Astrocyte (in vitro differentiated cells and primary cell): ENCODE measurements at regions not wholly inside any gene's neighbourhood (a gene's known extent, or its start where the extent isn't known, plus 50 kb on each side); places are given as distances from the start of the nearest gene placed in this dataset.

Experiments used
- CTCF ChIP-seq: IDR thresholded peaks from 2 replicates; pipeline ENCODE4 v1.5.1; 2011; ENCODE audit warnings: low read depth, mild to moderate bottlenecking, inconsistent platforms, low read length, moderate library complexity; ENCODE audit not compliant: insufficient read depth
- EZH2 ChIP-seq: IDR thresholded peaks from 2 replicates; pipeline ENCODE4 v1.6.1; 2012; ENCODE audit warnings: mild to moderate bottlenecking, low read length, inconsistent platforms; ENCODE audit not compliant: insufficient read depth

GRCh38 chr5:169527066-169527465, 56.5 kb upstream of the SPDL1 start:
- TF ChIP-seq CTCF (no peak), EZH2 (no peak)
